Esophagus mucosa (tissue), 1 donor: ENCODE measurements at regions not wholly inside any gene's neighbourhood (a gene's known extent, or its start where the extent isn't known, plus 50 kb on each side); places are given as distances from the start of the nearest gene placed in this dataset.
A peak's percentile ranks its signal among the peaks of the same experiment; 100 is the strongest.
"Not testable (repeated sequence)": the region's sequence is repeated elsewhere in the genome, so short reads cannot be mapped to it uniquely, and the experiment has no call there.

ENCODE experiments used
- ATAC-seq: fragments of 200-7000 bp; cut with Tn5 transposase; one replicate; pipeline ENCODE4 v1.9.1; 2020
- donor health status: DM: yes; HTN: yes; CAD: no.

- ATAC-seq, result no peak
These were observed 106.8 kb upstream of the PALMD start for GRCh38 chr1:99539131-99539530.

GRCh38 chr1:99540744-99541143, 105.2 kb upstream of the PALMD start:
- ATAC-seq, result no peak

GRCh38 chr1:99544328-99544727, 101.6 kb upstream of the PALMD start:
- peak; percentile 67 for ATAC-seq

- ATAC-seq, result no peak
These were observed 99.2 kb upstream of the PALMD start for GRCh38 chr1:99546432-99547416.

GRCh38 chr1:99548943-99549605, 96.8 kb upstream of the PALMD start:
- ATAC-seq, result no peak

GRCh38 chr1:99550198-99550597, 95.7 kb upstream of the PALMD start:
- no peak for ATAC-seq

- no peak for ATAC-seq
These were observed 93.9 kb upstream of the PALMD start for GRCh38 chr1:99551812-99552614.

- no peak for ATAC-seq
These were observed 92.6 kb upstream of the PALMD start for GRCh38 chr1:99553301-99553700.

- ATAC-seq, result not testable (repeated sequence)
These were observed 92.1 kb upstream of the PALMD start for GRCh38 chr1:99553819-99554218.

- ATAC-seq, result no peak
These were observed 91.2 kb upstream of the PALMD start for GRCh38 chr1:99554727-99555126.

- ATAC-seq, result peak; percentile 51
These were observed 88.2 kb upstream of the PALMD start for GRCh38 chr1:99557546-99558202.

GRCh38 chr1:99559166-99559565, 86.7 kb upstream of the PALMD start:
- no peak for ATAC-seq

GRCh38 chr1:99560207-99561040, 85.5 kb upstream of the PALMD start:
- ATAC-seq, result peak; percentile 95

- no peak for ATAC-seq
These were observed 84.0 kb upstream of the PALMD start for GRCh38 chr1:99561952-99562351.

GRCh38 chr1:99565606-99566289, 80.2 kb upstream of the PALMD start:
- ATAC-seq, result no peak

GRCh38 chr1:99566290-99567021, 79.5 kb upstream of the PALMD start:
- ATAC-seq, result no peak

- ATAC-seq, result no peak
These were observed 75.3 kb upstream of the PALMD start for GRCh38 chr1:99570486-99571089.

- no peak for ATAC-seq
These were observed 74.7 kb upstream of the PALMD start for GRCh38 chr1:99571092-99571734.
